IMR-90 (cell line): ENCODE measurements at regions not wholly inside any gene's neighbourhood (a gene's known extent, or its start where the extent isn't known, plus 50 kb on each side); places are given as distances from the start of the nearest gene placed in this dataset.

ENCODE experiments used
- ATAC-seq: fragments of 200-7000 bp; cut with Tn5 transposase; 2 replicates; pipeline ENCODE4 v1.9.1; 2020; ENCODE audit warnings: low read depth, mild to moderate bottlenecking, moderate library complexity
- BruUV-seq: library from RNA; stranded (reverse); fragments of 400-500 nt; replicated peaks from 2 replicates; lab custom pipeline; 2021; lab: Mats Ljungman, UMichigan
- CTCF ChIA-PET: fragments of 300-600 bp; formaldehyde crosslinking; extraction: SDS; loops from one replicate; lab custom pipeline; 2021; ENCODE audit warnings: antibody characterized with exemption; lab: Yijun Ruan, JAX
- POLR2A ChIA-PET: fragments of 300-600 bp; sonication (Branson Sonifier 250); formaldehyde crosslinking; loops from one replicate; lab custom pipeline; 2022; ENCODE audit warnings: antibody characterized with exemption; ENCODE audit not compliant: unreplicated experiment; lab: Charles Lee
- DNase-seq: peaks from one replicate; pipeline ENCODE4 v3.0.0; 2013
- H2AFZ ChIP-seq: replicated peaks from 2 replicates; pipeline ENCODE3; 2013; ENCODE audit warnings: low read length, mild to moderate bottlenecking; ENCODE audit not compliant: poor library complexity
- H2AK5ac ChIP-seq: 2 replicates; pipeline ENCODE4 v1.6.1; 2013; ENCODE audit warnings: low read depth, low read length, inconsistent platforms
- H2AK9ac ChIP-seq: replicated peaks from 2 replicates; pipeline ENCODE3; 2013; ENCODE audit warnings: mild to moderate bottlenecking, low read depth, low read length, moderate library complexity; ENCODE audit not compliant: poor library complexity
- H2BK120ac ChIP-seq: 2 replicates; pipeline ENCODE4 v1.6.1; 2013; ENCODE audit warnings: low read depth, low read length, inconsistent platforms
- H2BK15ac ChIP-seq: 3 replicates; pipeline ENCODE4 v1.6.1; 2013; ENCODE audit warnings: low read depth, low read length, inconsistent platforms
- H2BK20ac ChIP-seq: 2 replicates; pipeline ENCODE4 v1.6.1; 2013; ENCODE audit warnings: low read depth, mild to moderate bottlenecking, inconsistent platforms, low read length, moderate library complexity
- H2BK5ac ChIP-seq: 2 replicates; pipeline ENCODE4 v1.6.1; 2013; ENCODE audit warnings: mild to moderate bottlenecking, low read depth, low read length, inconsistent platforms; ENCODE audit not compliant: poor library complexity, severe bottlenecking
- H3K14ac ChIP-seq: replicated peaks from 2 replicates; pipeline ENCODE4 v1.6.1; 2013; ENCODE audit warnings: low read depth, low read length, inconsistent platforms
- H3K18ac ChIP-seq: 2 replicates; pipeline ENCODE4 v1.6.1; 2013; ENCODE audit warnings: low read depth, low read length, control low read depth
- H3K23ac ChIP-seq: 2 replicates; pipeline ENCODE4 v1.6.1; 2013; ENCODE audit warnings: low read depth, low read length, inconsistent platforms
- H3K27ac ChIP-seq: 2 replicates; pipeline ENCODE4 v1.5.1; 2013; ENCODE audit warnings: mild to moderate bottlenecking, control low read depth, low read length; ENCODE audit not compliant: insufficient read depth
- H3K27me3 ChIP-seq: 2 replicates; pipeline ENCODE4 v1.6.1; 2013; ENCODE audit warnings: low read length; ENCODE audit not compliant: control insufficient read depth, insufficient read depth
- H3K36me3 ChIP-seq: 2 replicates; pipeline ENCODE4 v1.6.1; 2013; ENCODE audit warnings: low read length, mixed read lengths; ENCODE audit not compliant: control insufficient read depth, insufficient read depth
- H3K4ac ChIP-seq: 2 replicates; pipeline ENCODE4 v1.6.1; 2013; ENCODE audit warnings: low read depth, low read length, inconsistent platforms
- H3K4me1 ChIP-seq: 2 replicates; pipeline ENCODE4 v1.6.1; 2013; ENCODE audit warnings: low read length, mixed read lengths; ENCODE audit not compliant: control insufficient read depth, insufficient read depth
- H3K4me2 ChIP-seq: 2 replicates; pipeline ENCODE4 v1.6.1; 2013; ENCODE audit warnings: low read depth, mild to moderate bottlenecking, control low read depth, low read length, moderate library complexity
- H3K4me3 ChIP-seq: 2 replicates; pipeline ENCODE4 v1.5.1; 2013; ENCODE audit warnings: low read depth, mild to moderate bottlenecking, control low read depth, low read length, moderate library complexity; ENCODE audit not compliant: insufficient read depth
- H3K56ac ChIP-seq: 2 replicates; pipeline ENCODE4 v1.6.1; 2013; ENCODE audit warnings: low read length, inconsistent platforms; ENCODE audit not compliant: insufficient read depth; ENCODE audit errors: extremely low read depth
- H3K79me1 ChIP-seq, 2 experiments: 2 replicates each; pipeline ENCODE4 v1.6.1; 2013; ENCODE audit warnings: low read length in 2 of 2, inconsistent platforms in 1 of 2, low read depth in 1 of 2
- H3K9ac ChIP-seq: 2 replicates; pipeline ENCODE4 v1.6.1; 2013; ENCODE audit warnings: low read depth, low read length, control low read depth
- H3K9me1 ChIP-seq: 2 replicates; pipeline ENCODE4 v1.6.1; 2013; ENCODE audit warnings: low read length, inconsistent platforms; ENCODE audit not compliant: insufficient read depth
- H3K9me3 ChIP-seq: 2 replicates; pipeline ENCODE4 v1.6.1; 2013; ENCODE audit warnings: low read length; ENCODE audit not compliant: control insufficient read depth, insufficient read depth
- H4K20me1 ChIP-seq: 2 replicates; pipeline ENCODE4 v1.6.1; 2013; ENCODE audit warnings: low read length, inconsistent platforms; ENCODE audit not compliant: insufficient read depth
- H4K5ac ChIP-seq: 2 replicates; pipeline ENCODE4 v1.6.1; 2013; ENCODE audit warnings: mild to moderate bottlenecking, low read depth, low read length, control low read depth
- H4K8ac ChIP-seq, 2 experiments: 2 replicates each; pipeline ENCODE4 v1.6.1; 2013; ENCODE audit warnings: low read depth in 2 of 2, low read length in 2 of 2, control low read depth in 1 of 2, inconsistent platforms in 1 of 2
- H4K91ac ChIP-seq: 2 replicates; pipeline ENCODE4 v1.6.1; 2013; ENCODE audit warnings: low read depth, low read length, inconsistent platforms; ENCODE audit not compliant: insufficient read depth
- BHLHE40 ChIP-seq: fragments of 150-350 bp; IDR thresholded peaks from 2 replicates; pipeline ENCODE4 v1.6.1; 2016; ENCODE audit warnings: mild to moderate bottlenecking, low read depth, low read length
- CEBPB ChIP-seq: IDR thresholded peaks from 2 replicates; pipeline ENCODE4 v1.6.1; 2012; ENCODE audit warnings: low read depth, low read length, improper control_type of control experiment
- CHD1 ChIP-seq: IDR thresholded peaks from 2 replicates; pipeline ENCODE4 v1.6.1; 2012; ENCODE audit warnings: low read depth, low read length, improper control_type of control experiment
- FOS ChIP-seq: fragments of 150-350 bp; IDR thresholded peaks from 2 replicates; pipeline ENCODE4 v1.6.1; 2016; ENCODE audit warnings: low read depth, low read length
- MAFK ChIP-seq: IDR thresholded peaks from 2 replicates; pipeline ENCODE4 v1.6.1; 2012; ENCODE audit warnings: low read depth, low read length, improper control_type of control experiment
- MAZ ChIP-seq: IDR thresholded peaks from 2 replicates; pipeline ENCODE4 v1.6.1; 2012; ENCODE audit warnings: low read depth, mild to moderate bottlenecking, low read length, improper control_type of control experiment, moderate library complexity, borderline replicate concordance
- MXI1 ChIP-seq: IDR thresholded peaks from 2 replicates; pipeline ENCODE4 v1.6.1; 2012; ENCODE audit warnings: low read depth, mild to moderate bottlenecking, low read length, moderate library complexity, borderline replicate concordance
- NFE2L2 ChIP-seq: fragments of 150-350 bp; IDR thresholded peaks from 2 replicates; pipeline ENCODE4 v1.6.1; 2016; ENCODE audit warnings: low read depth, mild to moderate bottlenecking, low read length
- POLR2A ChIP-seq: IDR thresholded peaks from 2 replicates; pipeline ENCODE4 v1.6.1; 2012; ENCODE audit warnings: mild to moderate bottlenecking, low read depth, low read length
- RAD21 ChIP-seq: IDR thresholded peaks from 2 replicates; pipeline ENCODE4 v1.6.1; 2012; ENCODE audit warnings: low read length, improper control_type of control experiment
- RCOR1 ChIP-seq: IDR thresholded peaks from 2 replicates; pipeline ENCODE4 v1.6.1; 2012; ENCODE audit warnings: mild to moderate bottlenecking, low read length, improper control_type of control experiment; ENCODE audit not compliant: insufficient replicate concordance
- RFX5 ChIP-seq: IDR thresholded peaks from 2 replicates; pipeline ENCODE4 v1.8.0; 2012; ENCODE audit warnings: low read depth, mild to moderate bottlenecking, low read length, moderate library complexity
- SMC3 ChIP-seq: fragments of 150-350 bp; IDR thresholded peaks from 2 replicates; pipeline ENCODE4 v1.6.1; 2016; ENCODE audit warnings: low read depth, mild to moderate bottlenecking, antibody characterized with exemption, low read length, moderate library complexity
- WGBS, 2 experiments: methylation state at CpG; one replicate each; pipeline versions ENCODE4 v1.1.5 to v1.1.7; 2013; ENCODE audit warnings: missing lambda C conversion rate in 2 of 2; ENCODE audit not compliant: insufficient read length in 1 of 2; ENCODE audit errors: extremely low coverage in 2 of 2; 5-methylcytosine and 5-hydroxymethylcytosine counted together
- dilution Hi-C: fragments of 300-500 bp; cut with HindIII; formaldehyde crosslinking; loops from one replicate; pipeline ENCODE4 v1.14.3; 2018; ENCODE audit warnings: low sequenced_read_pairs; ENCODE audit not compliant: unreplicated experiment
- in situ Hi-C: fragments of 300-500 bp; cut with MboI; formaldehyde crosslinking; loops from 3 replicates; pipeline ENCODE4 v1.14.3; 2019; ENCODE audit warnings: low sequenced_read_pairs, inconsistent platforms, mixed read lengths
- intact Hi-C: fragments of 100-400 bp; cut with micrococcal nuclease; formaldehyde crosslinking; loops from 2 replicates; pipeline ENCODE4 v1.10.0; 2022
- TF ChIP-seq, protein P1 (sequence below): fragments of 150-350 bp; IDR thresholded peaks from 2 replicates; pipeline ENCODE4 v1.6.1; 2017; ENCODE audit warnings: mild to moderate bottlenecking, antibody characterized with exemption, low read length, low read depth
- TF ChIP-seq, protein P2 (sequence below): fragments of 150-350 bp; IDR thresholded peaks from 2 replicates; pipeline ENCODE4 v1.6.1; 2016; ENCODE audit warnings: low read depth, mild to moderate bottlenecking, low read length, moderate library complexity, borderline replicate concordance
- TF ChIP-seq, protein P3 (sequence below): conservative IDR thresholded peaks from 2 replicates; pipeline ENCODE4 v1.5.1; 2012; ENCODE audit warnings: mild to moderate bottlenecking, low read depth, low read length, improper control_type of control experiment

DNA sequence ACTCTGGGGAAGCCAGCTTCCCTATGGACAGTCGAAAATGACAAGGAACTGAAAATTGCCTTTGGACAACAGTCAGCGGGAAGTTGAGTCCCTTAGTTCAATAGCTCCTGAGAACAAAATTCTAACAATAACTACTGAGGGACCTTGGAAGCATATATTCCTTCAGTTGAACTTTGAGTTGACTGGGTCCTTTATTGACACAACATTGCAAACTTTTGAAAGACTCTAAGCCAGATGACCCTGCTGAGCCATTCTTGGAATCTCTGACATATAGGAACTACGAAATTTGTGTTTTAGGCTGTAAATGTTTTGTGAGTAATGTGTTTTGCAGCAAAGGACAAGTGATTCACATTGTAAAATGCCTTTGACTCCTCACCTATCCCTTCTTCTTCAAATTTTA, 548.8 kb upstream of the LCORL start:
- Histone ChIP-seq H2BK15ac (no peak overlapping the region), H3K56ac (no peak overlapping the region), H2BK5ac (no peak overlapping the region), H2BK120ac (no peak overlapping the region), H3K9me3 (no peaks in the 10 kb centered on the region; the same call in 1 of the 2 replicates), H3K27me3 (no peaks in the 10 kb centered on the region), H3K14ac (no peak overlapping the region), H3K23ac (no peak overlapping the region), H2BK20ac (no peak overlapping the region), H3K9me1 (no peaks in the 10 kb centered on the region), H3K9ac (no peak overlapping the region), H3K4ac (no peak overlapping the region), H3K27ac (no peak overlapping the region), H3K4me3 (no peak overlapping the region), H3K36me3 (no peaks in the 10 kb centered on the region), H3K4me2 (no peak overlapping the region), H3K18ac (no peak overlapping the region), H2AK5ac (no peak overlapping the region), H3K4me1 (no peaks in the 10 kb centered on the region), H4K91ac (no peak overlapping the region), H3K79me1 (no peaks in the 10 kb centered on the region), H4K5ac (no peak overlapping the region), H2AK9ac (no peak overlapping the region), H2AFZ (no peak overlapping the region), H4K8ac (no peak overlapping the region), H4K20me1 (no peaks in the 10 kb centered on the region)
- CTCF ChIA-PET, result no interaction called here
- no TSS peak for BruUV-seq
- DNase-seq (no peak), ATAC-seq (no peak)
- no CpG with 5 or more reads among the region's 3 CpGs for WGBS, 2 experiments
- TF ChIP-seq, protein P1, sequence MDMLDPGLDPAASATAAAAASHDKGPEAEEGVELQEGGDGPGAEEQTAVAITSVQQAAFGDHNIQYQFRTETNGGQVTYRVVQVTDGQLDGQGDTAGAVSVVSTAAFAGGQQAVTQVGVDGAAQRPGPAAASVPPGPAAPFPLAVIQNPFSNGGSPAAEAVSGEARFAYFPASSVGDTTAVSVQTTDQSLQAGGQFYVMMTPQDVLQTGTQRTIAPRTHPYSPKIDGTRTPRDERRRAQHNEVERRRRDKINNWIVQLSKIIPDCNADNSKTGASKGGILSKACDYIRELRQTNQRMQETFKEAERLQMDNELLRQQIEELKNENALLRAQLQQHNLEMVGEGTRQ, result no peak
- TF ChIP-seq, protein P2, sequence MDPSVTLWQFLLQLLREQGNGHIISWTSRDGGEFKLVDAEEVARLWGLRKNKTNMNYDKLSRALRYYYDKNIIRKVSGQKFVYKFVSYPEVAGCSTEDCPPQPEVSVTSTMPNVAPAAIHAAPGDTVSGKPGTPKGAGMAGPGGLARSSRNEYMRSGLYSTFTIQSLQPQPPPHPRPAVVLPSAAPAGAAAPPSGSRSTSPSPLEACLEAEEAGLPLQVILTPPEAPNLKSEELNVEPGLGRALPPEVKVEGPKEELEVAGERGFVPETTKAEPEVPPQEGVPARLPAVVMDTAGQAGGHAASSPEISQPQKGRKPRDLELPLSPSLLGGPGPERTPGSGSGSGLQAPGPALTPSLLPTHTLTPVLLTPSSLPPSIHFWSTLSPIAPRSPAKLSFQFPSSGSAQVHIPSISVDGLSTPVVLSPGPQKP, result no peak
- TF ChIP-seq MXI1, result no peak
- no peak for TF ChIP-seq FOS
- no peak for TF ChIP-seq MAZ
- TF ChIP-seq, protein P3, sequence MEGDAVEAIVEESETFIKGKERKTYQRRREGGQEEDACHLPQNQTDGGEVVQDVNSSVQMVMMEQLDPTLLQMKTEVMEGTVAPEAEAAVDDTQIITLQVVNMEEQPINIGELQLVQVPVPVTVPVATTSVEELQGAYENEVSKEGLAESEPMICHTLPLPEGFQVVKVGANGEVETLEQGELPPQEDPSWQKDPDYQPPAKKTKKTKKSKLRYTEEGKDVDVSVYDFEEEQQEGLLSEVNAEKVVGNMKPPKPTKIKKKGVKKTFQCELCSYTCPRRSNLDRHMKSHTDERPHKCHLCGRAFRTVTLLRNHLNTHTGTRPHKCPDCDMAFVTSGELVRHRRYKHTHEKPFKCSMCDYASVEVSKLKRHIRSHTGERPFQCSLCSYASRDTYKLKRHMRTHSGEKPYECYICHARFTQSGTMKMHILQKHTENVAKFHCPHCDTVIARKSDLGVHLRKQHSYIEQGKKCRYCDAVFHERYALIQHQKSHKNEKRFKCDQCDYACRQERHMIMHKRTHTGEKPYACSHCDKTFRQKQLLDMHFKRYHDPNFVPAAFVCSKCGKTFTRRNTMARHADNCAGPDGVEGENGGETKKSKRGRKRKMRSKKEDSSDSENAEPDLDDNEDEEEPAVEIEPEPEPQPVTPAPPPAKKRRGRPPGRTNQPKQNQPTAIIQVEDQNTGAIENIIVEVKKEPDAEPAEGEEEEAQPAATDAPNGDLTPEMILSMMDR, result no peak
- no peak for TF ChIP-seq BHLHE40
- TF ChIP-seq SMC3, result no peak
- TF ChIP-seq CHD1, result no peak
- TF ChIP-seq RFX5, result no peak
- no peak for TF ChIP-seq MAFK
- TF ChIP-seq RCOR1, result no peak
- TF ChIP-seq CEBPB, result no peak
- TF ChIP-seq NFE2L2, result no peak
- no peak for TF ChIP-seq POLR2A
- no peak for TF ChIP-seq RAD21
- dilution Hi-C loops (no loop called here), in situ Hi-C loops (no loop called here), intact Hi-C loops (no loop called here)
- POLR2A ChIA-PET, result no interaction called here
